ENCODE measurements at regions not wholly inside any gene's neighbourhood (a gene's known extent, or its start where the extent isn't known, plus 50 kb on each side); places are given as distances from the start of the nearest gene placed in this dataset.

- TF ChIP-seq, protein P1, sequence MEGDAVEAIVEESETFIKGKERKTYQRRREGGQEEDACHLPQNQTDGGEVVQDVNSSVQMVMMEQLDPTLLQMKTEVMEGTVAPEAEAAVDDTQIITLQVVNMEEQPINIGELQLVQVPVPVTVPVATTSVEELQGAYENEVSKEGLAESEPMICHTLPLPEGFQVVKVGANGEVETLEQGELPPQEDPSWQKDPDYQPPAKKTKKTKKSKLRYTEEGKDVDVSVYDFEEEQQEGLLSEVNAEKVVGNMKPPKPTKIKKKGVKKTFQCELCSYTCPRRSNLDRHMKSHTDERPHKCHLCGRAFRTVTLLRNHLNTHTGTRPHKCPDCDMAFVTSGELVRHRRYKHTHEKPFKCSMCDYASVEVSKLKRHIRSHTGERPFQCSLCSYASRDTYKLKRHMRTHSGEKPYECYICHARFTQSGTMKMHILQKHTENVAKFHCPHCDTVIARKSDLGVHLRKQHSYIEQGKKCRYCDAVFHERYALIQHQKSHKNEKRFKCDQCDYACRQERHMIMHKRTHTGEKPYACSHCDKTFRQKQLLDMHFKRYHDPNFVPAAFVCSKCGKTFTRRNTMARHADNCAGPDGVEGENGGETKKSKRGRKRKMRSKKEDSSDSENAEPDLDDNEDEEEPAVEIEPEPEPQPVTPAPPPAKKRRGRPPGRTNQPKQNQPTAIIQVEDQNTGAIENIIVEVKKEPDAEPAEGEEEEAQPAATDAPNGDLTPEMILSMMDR (IDR thresholded peaks at IDR 0.05), result no peak
- TF ChIP-seq ZFX (IDR thresholded peaks at IDR 0.05; ENCODE audit: borderline replicate concordance), result no peak
Measured at GRCh38 chr2:217693363-217693762, 309.4 kb downstream of the TNS1 start.
